Endodermal cell (in vitro differentiated cells): ENCODE measurements at regions not wholly inside any gene's neighbourhood (a gene's known extent, or its start where the extent isn't known, plus 50 kb on each side); places are given as distances from the start of the nearest gene placed in this dataset.

ENCODE experiments used
- DNase-seq: peaks from one replicate; pipeline ENCODE4 v3.0.0-alpha.2; 2017
- H3K27ac ChIP-seq: 2 replicates; pipeline ENCODE4 v1.5.1; 2013; ENCODE audit warnings: mild to moderate bottlenecking, low read depth, low read length, moderate library complexity
- H3K27me3 ChIP-seq: 2 replicates; pipeline ENCODE4 v1.6.1; 2013; ENCODE audit warnings: mild to moderate bottlenecking, low read length, moderate library complexity; ENCODE audit not compliant: insufficient read depth, control insufficient read depth, poor library complexity, severe bottlenecking
- H3K36me3 ChIP-seq: 2 replicates; pipeline ENCODE4 v1.7.0; 2013; ENCODE audit warnings: mild to moderate bottlenecking, low read length, moderate library complexity; ENCODE audit not compliant: control insufficient read depth, insufficient read depth
- H3K4me1 ChIP-seq: one replicate; pipeline ENCODE4 v1.7.0; 2013; ENCODE audit warnings: low read length; ENCODE audit not compliant: control insufficient read depth, insufficient read depth
- H3K4me3 ChIP-seq: 2 replicates; pipeline ENCODE4 v1.5.1; 2013; ENCODE audit warnings: mild to moderate bottlenecking, low read length, moderate library complexity
- H3K9ac ChIP-seq: 2 replicates; pipeline ENCODE4 v1.6.1; 2013; ENCODE audit warnings: mild to moderate bottlenecking, low read length, moderate library complexity; ENCODE audit not compliant: poor library complexity, severe bottlenecking; ENCODE audit errors: extremely low read depth
- H3K9me3 ChIP-seq: 2 replicates; pipeline ENCODE4 v1.6.1; 2013; ENCODE audit warnings: mild to moderate bottlenecking, low read length, moderate library complexity; ENCODE audit not compliant: control insufficient read depth
- H3K27ac Mint-ChIP-seq: 2 replicates; pipeline ENCODE4 v1.8.0; 2020; ENCODE audit warnings: mixed read lengths
- H3K27me3 Mint-ChIP-seq: 2 replicates; pipeline ENCODE4 v1.8.0; 2021; ENCODE audit warnings: mild to moderate bottlenecking, mixed read lengths; ENCODE audit not compliant: insufficient read depth
- H3K36me3 Mint-ChIP-seq: 2 replicates; pipeline ENCODE4 v1.8.0; 2020; ENCODE audit warnings: low read depth, mixed read lengths
- H3K4me1 Mint-ChIP-seq: 2 replicates; pipeline ENCODE4 v1.8.0; 2020; ENCODE audit warnings: mixed read lengths
- H3K4me3 Mint-ChIP-seq: 2 replicates; pipeline ENCODE4 v1.8.0; 2020; ENCODE audit warnings: mild to moderate bottlenecking, moderate library complexity, mixed read lengths
- H3K9me3 Mint-ChIP-seq: 2 replicates; pipeline ENCODE4 v1.8.0; 2020; ENCODE audit warnings: mild to moderate bottlenecking, mixed read lengths
- CTCF ChIP-seq: fragments of 200-600 bp; sonication (generic); conservative IDR thresholded peaks from 2 replicates; pipeline ENCODE4 v1.5.0; 2021; ENCODE audit warnings: antibody characterized with exemption, mild to moderate bottlenecking
- WGBS, 2 experiments: methylation state at CpG; one replicate each; pipeline versions ENCODE4 v1.1.5 to v1.1.7; 2013; ENCODE audit warnings: missing lambda C conversion rate in 2 of 2, mixed read lengths in 1 of 2; ENCODE audit not compliant: insufficient coverage in 1 of 2, insufficient read length in 1 of 2; 5-methylcytosine and 5-hydroxymethylcytosine counted together

- Histone ChIP-seq H3K36me3 (no peaks in the 10 kb centered on the region), H3K4me3 (no peak overlapping the region), H3K27ac (no peak overlapping the region), H3K4me1 (peaks cover 17% of the 10 kb centered on the region), H3K9me3 (no peaks in the 10 kb centered on the region), H3K27me3 (no peaks in the 10 kb centered on the region), H3K9ac (no peak overlapping the region)
- 79 to 88% methylated on average over 3 to 5 of the region's 5 CpGs for WGBS, 2 experiments
- DNase-seq: no peak
- Mint-ChIP-seq H3K27ac (no peak overlapping the region), H3K9me3 (no peaks in the 10 kb centered on the region), H3K4me3 (no peak overlapping the region), H3K27me3 (peaks cover 5% of the 10 kb centered on the region), H3K4me1 (peaks cover 60% of the 10 kb centered on the region), H3K36me3 (no peaks in the 10 kb centered on the region)
- TF ChIP-seq CTCF: no peak
These were observed 69.1 kb downstream of the FOXA2 start for GRCh38 chr20:22515264-22515663.

DNA sequence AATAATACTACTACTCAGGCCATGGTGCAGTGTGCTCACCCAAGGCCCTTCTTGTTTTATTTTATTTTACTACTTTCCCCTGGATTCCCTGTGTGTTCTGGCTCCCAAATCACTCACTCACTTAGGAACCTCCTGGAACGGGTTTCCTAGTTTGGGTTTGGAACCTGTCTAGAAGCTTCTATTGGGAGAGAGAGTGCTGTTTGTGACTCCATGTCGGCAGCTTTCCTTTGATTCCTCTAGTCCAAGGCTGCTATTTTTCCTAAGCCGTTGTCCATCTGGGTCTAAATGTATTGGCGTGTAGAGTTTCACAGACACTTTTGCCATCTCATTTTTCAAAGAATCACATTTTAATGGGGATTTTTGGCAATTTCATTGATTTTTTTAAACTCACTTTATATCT lies 70.8 kb downstream of the FOXA2 start:
- H3K36me3 Mint-ChIP-seq: no peaks in the 10 kb centered on the region
- DNase-seq: no peak
- TF ChIP-seq CTCF: no peak
- H3K4me3 Mint-ChIP-seq: no peak overlapping the region
- H3K27me3 Mint-ChIP-seq: peaks cover 1% of the 10 kb centered on the region
- H3K4me1 Mint-ChIP-seq: peaks cover 60% of the 10 kb centered on the region
- H3K4me3 ChIP-seq: no peak overlapping the region
- H3K27me3 ChIP-seq: no peaks in the 10 kb centered on the region
- H3K9me3 ChIP-seq: no peaks in the 10 kb centered on the region
- no peak overlapping the region for H3K9ac ChIP-seq
- peaks cover 24% of the 10 kb centered on the region for H3K4me1 ChIP-seq
- no peaks in the 10 kb centered on the region for H3K9me3 Mint-ChIP-seq
- no peak overlapping the region for H3K27ac Mint-ChIP-seq
- H3K27ac ChIP-seq: no peak overlapping the region
- no peaks in the 10 kb centered on the region for H3K36me3 ChIP-seq
- WGBS, 2 experiments: 90% methylated on average over 4 of the region's 4 CpGs; no CpG with 5 or more reads in 1 of the 2 experiments

DNA sequence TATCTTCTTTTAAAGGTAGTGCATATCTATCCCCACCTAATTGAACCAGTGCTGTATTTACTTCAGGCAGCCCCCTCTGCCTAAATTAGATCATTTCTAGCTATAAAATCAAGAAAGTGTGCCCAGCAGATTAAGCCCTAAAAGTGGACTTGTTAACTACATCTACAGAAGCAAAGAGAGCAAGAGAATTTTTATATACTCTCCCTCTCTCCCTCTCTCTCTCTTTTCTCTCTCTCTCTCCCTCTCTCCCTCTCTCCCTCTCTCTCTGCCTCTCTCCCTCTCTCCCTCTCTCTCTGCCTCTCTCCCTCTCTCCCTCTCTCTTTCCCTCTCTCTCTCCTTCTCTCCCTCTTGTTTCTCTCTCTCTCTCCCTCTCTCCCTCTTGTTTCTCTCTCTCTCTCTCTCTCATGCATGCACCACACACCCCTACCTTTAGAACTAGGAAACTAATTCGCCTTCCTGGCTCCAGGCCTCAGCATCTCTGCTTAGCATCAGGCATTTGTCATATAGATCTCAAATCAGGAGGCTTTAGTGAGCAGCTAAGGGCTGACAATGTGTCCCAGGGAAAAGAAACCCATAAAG lies 71.4 kb downstream of the FOXA2 start:
- H3K27ac ChIP-seq: no peak overlapping the region
- Mint-ChIP-seq H3K36me3 (no peaks in the 10 kb centered on the region), H3K4me1 (peaks cover 62% of the 10 kb centered on the region), H3K4me3 (peak overlapping the region; percentile 9), H3K9me3 (no peaks in the 10 kb centered on the region), H3K27ac (peak overlapping the region; percentile 46), H3K27me3 (no peaks in the 10 kb centered on the region)
- no peak overlapping the region for H3K4me3 ChIP-seq
- no peak overlapping the region for H3K9ac ChIP-seq
- H3K9me3 ChIP-seq: no peaks in the 10 kb centered on the region
- H3K27me3 ChIP-seq: no peaks in the 10 kb centered on the region
- no peak for DNase-seq
- no peaks in the 10 kb centered on the region for H3K36me3 ChIP-seq
- H3K4me1 ChIP-seq: peaks cover 24% of the 10 kb centered on the region
- WGBS, 2 experiments: 83 to 88% methylated on average over 1 of the region's 1 CpG
- no peak for TF ChIP-seq CTCF
